CD4-positive, alpha-beta T cell treated with Interleukin-12 subunit alpha and Interleukin-12 subunit beta, for 1 hour (primary cell): ENCODE measurements at regions not wholly inside any gene's neighbourhood (a gene's known extent, or its start where the extent isn't known, plus 50 kb on each side); places are given as distances from the start of the nearest gene placed in this dataset.
A peak's percentile ranks its signal among the peaks of the same experiment; 100 is the strongest.

ENCODE experiments used
- DNase-seq: peaks from one replicate; pipeline ENCODE4 v3.0.0-alpha.2; 2020

DNA sequence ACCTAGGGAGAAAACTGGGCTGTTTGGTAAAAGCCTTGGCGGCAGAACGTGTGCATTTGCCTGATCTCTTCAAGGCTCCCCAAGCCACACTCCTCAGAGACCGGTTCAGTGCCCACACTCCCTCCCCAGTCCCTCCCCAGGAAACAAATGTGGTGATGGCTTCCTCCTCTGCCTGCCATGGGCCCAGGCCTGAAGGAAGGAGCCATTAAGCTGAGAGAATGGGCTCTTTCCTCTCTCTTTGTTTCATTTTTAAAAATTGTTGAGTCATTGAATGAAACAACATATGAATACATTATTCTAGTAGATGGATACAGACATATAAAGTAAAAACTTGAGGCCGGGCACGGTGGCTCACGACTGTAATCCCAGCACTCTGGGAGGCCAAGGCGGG is 50.6 kb upstream of the YWHAQ start:
- peak; percentile 60 for DNase-seq

GRCh38 chr2:9685637-9686036 is 54.8 kb upstream of the YWHAQ start:
- DNase-seq = no peak

- no peak for DNase-seq
These were observed 55.3 kb upstream of the YWHAQ start for GRCh38 chr2:9686061-9686460.

DNA sequence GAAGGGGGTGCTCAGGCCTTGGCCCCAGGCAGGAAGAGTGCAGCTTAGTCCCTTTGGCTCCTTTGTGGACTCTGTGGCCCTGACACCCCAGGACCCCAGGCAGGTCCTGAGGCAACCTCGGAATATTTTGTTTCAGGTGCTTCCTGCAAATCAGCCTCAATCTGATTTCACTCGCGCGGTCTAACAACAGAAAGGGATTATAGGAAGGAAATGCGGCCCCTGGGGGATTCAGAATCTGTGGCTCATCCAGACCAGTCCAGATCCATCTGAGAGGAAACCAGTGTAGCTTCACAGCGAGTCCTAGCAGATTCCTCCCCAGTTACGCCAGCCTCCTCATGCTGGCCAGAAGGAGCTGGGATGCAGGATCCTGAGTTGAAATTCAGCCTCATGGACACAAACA is 59.5 kb upstream of the YWHAQ start:
- no peak for DNase-seq

- no peak for DNase-seq
These were observed 60.1 kb upstream of the YWHAQ start for GRCh38 chr2:9690716-9691498.

GRCh38 chr2:9692456-9693195 is 61.8 kb upstream of the YWHAQ start:
- peak; percentile 23 for DNase-seq

DNA sequence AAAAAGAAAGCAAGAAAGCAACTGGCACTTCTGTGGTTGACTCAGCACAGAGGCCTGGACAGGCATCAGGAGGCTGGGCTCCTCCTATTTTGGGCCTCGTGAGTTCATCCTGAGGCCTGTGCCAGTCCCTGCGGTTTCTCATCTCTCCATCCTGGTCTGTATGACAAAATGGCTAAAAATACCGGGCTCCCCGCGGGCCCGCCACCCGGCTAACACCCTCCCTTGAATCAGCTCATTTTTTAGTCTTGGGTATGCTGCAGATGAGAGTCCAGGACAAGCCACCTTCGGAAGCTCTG is 62.3 kb upstream of the YWHAQ start:
- peak; percentile 23 for DNase-seq

DNA sequence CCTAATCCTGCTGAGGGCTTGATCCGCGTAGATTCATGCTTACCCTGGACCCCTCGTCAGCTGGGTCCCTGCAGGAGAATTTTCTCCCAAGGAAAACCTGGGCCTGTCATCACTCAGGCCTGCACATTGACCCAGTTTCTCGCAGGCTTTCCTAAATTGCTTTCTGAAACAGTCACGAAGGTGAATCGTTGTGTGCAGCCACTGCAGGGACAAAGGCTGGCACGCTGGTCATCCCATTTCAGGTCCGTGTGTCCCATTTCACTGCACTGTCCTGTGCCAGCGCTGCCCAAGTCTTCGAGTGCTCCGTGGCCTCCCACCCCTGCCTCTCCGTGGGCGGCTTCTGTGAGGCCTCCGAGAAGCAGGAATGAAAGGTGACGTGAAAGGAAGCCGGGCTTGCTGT is 62.8 kb upstream of the YWHAQ start:
- DNase-seq = no peak

DNA sequence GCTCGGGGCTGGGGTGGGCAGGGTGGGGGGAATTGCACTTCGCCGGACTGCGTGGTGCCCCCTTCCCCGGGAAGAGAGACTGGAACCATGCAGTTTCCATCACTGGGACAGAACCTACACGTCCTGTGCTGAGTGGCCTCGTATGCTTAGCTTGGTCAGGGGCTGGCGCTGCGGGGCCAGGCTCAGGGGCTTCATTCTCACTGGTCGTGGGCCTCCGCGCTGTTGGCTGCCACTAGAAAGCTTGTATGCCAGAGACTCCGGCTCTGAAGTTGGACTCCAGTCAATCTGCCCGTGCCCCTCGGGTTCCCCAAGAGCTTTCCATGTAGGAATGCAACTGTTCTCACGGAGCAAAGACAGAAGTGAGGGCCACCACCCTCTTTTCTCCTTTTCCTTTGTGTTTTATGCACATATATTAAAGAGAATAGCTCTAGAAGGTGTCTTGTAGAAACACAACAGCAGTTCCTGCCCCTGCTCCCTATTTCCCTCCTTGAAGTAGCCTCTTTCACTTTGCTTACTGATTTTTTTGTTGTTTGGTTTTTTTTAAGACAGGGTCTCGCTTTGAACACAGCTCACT is 64.0 kb upstream of the YWHAQ start:
- DNase-seq = no peak

DNA sequence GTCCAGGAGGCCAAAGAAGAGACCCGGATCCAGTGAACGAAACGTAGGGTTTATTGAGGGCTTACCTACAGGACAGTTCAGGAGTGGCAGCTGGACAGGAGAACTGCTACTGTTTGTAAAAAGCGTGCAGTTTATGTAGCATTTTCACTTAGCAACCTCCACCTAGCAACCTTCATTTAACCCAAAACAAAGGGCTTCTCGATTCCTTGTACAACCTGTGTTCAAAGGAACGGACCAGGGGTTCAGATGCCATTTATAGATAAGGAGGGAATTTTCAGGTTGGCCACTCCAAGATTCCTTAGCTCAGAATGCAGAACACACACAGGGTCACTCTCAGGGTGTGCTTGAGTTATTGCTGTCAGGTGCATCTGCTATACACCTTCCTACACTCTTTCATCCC is 65.1 kb upstream of the YWHAQ start:
- no peak for DNase-seq

GRCh38 chr2:9696731-9697130 is 65.9 kb upstream of the YWHAQ start:
- no peak for DNase-seq

DNA sequence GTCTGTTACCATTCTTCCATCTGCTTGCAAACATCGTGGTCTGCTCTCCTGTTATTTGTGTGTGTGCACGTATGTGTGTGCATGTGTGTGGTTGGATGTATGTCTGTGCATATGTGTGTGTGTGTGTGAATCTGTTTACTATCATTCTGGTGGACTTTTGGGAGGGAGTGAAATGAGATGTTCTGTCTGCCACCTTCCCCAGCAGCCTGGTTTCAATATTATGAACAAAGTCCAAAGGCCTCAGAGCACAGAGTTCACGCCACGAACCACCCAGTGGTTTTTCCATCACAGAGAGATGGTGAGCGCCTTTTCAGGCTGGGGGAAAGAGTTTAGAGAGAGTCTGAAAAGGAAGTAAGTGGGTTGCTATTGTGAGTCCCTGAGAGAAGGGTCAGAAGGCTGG is 67.1 kb upstream of the YWHAQ start:
- peak; percentile 31 for DNase-seq

GRCh38 chr2:9699139-9700108 is 68.6 kb upstream of the YWHAQ start:
- DNase-seq = no peak

DNA sequence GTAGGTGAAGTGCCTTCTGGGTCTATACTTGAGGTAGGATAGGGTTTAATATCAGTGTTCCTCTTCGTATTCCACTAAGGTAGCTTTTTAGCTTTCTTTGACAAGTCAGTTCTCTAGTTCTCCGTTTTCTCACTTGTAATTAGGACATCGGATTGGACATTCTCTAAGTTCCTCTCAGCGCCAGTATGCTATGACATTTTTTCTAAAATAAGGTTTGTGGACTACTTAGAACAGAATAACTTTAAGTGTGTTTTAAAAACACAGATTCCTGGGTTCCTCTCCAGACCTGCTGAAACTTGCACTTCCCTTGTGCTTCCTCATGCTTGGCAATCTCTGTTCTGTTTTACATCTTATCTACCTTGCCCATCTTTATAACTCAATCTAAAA is 69.3 kb upstream of the YWHAQ start:
- no peak for DNase-seq

DNA sequence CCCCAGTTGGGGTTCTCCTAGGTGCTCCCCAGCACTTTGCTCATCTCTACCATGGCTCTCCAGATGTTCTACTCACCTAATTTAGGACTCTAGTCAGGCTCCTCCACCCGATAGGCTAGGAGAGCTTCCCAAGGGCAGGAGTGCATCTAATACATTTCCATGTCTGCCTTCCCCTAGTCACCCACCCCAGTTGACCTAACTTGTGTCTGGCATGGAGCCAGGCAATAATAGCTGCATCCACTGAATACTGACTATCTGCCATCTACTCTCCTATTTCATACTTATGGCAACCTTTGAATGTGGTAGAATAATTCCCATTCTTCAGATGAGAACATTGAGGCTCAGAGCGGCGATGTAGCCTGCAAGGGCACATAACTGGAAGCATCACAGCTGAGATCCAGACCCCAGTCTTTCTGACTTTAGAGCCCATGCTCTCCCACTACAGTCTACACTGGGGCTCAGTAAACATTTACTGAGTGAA is 71.8 kb upstream of the YWHAQ start:
- DNase-seq = no peak

DNA sequence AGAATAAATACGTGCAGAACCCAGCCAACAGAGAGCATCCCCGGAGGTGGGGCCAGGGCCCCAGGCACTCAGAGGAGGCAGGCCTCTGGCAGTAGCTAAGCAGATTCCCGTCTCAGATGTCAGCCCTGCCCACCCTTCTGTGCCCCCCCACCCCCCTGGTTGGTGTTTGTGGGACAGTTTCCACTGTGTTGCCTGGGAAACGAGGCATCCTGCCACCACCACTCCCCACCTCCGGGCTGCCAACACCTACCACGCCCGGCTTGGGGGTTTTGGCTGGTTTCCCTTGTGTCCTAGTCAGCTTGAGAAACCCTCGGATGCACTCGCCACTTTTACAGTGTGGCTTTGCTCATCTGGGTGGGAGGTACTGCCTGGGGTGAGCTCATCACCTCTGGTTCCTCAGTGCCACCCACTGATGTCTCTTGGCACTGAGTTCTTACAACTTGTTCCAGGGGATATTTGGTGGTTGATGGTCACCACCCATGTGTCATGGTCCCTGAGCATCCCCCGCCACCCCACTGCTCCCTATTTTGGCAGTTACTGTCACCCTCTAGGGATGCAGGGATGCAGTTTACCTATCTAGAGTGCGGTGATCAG is 72.4 kb upstream of the YWHAQ start:
- peak; percentile 94 for DNase-seq

DNA sequence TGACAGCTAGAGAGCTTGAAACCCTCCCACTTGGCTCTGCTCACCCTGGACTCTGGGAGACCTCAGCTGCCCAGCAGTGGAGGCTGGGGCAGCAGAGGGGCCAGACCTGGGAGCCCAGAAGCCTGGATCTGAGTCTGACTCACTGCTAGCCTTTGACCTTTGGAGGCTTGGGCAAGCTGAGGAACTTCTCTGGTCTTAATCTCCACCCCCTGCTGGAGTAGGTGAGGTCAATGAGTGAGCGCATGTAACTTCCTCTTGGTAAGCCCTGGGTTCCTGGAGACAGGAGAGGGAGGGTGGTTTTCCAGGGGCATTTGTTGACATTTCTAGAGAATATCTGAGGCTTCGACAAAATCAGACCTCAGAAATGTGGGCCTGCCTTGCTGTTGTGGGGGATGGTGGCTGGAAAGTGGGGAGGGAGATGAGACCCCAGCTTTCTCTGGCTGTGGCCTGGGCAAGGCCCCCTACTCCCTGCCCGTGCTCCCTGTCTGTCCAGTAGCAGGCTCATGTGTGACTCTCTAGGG is 73.0 kb upstream of the YWHAQ start:
- peak; percentile 42 for DNase-seq

DNA sequence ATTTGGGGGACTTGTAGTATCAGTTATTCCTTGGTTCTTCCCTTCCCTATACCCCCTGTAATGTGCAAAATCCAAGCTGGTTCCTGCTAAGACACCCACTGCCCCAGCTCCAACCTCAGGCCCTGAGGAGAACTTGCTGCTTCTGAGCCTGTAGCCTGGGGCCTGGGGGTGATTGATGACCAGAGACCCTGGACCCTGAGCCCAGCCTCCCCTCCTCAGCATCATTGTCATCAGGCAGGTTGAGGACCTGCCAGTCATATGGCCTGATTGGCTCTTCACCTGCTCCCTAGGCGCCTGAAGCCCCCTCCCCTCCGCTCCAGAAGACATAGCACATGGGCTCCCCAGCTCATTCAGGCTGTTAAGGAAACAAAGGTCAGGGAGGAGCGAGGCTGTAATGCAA is 73.8 kb upstream of the YWHAQ start:
- DNase-seq = no peak

GRCh38 chr2:9705196-9705595 is 74.4 kb upstream of the YWHAQ start:
- DNase-seq = no peak

DNA sequence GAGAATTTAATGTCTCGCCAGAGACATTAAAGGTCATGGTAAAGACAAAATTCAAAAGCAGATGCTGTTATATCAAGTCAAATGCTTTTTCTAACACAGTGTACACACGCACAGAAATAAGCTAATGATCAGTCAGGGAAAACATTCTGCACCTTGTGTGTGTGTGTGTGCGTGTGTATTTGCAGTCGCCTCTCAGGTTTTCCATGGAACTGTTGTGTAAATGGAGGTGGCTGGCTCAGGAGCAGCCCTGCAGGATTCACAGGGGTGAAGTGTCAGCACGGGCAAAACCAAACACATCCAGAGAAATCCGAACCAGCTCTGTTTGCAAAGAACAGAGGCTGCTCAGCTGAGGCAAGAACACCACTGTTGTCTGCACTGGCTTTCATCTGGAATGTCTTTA is 76.2 kb upstream of the YWHAQ start:
- DNase-seq = no peak

DNA sequence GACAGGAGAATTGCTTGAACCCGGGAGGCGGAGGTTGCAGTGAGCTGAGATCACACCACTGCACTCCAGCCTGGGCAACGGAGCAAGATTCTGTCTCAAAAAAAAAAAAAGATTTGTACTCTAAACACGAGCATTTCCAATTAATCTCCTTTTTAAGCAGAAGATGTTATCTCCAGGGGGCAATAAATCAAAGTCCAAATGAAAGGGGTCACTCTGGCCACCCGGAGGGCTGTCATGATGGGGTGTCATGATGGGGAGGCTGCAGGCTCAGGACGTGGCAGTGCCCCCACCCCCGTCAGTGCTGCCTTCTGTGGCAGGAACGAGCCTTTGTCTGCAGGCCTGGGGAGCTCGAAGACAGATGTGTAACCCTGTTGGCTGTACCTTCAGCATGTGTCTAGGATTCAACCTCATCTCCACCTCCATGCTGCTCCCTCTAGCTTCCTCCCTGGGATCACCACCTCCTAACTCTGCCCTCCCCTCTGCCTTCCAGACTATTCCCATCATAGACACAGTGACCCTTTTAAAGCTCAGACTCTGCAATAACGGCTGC is 76.9 kb upstream of the YWHAQ start:
- no peak for DNase-seq
